Neural progenitor cell (in vitro differentiated cells): ENCODE measurements at regions not wholly inside any gene's neighbourhood (a gene's known extent, or its start where the extent isn't known, plus 50 kb on each side); places are given as distances from the start of the nearest gene placed in this dataset.
A peak's percentile ranks its signal among the peaks of the same experiment; 100 is the strongest.

ENCODE experiments used
- DNase-seq: peaks from one replicate; pipeline ENCODE4 v3.0.0-alpha.2; 2016; ENCODE audit warnings: low spot score
- H2AFZ ChIP-seq: fragments of 200-600 bp; sonication (generic); replicated peaks from 2 replicates; pipeline ENCODE4 v1.6.1; 2016; ENCODE audit warnings: antibody characterized with exemption
- H3F3A ChIP-seq: fragments of 200-600 bp; sonication (generic); 2 replicates; pipeline ENCODE4 v1.6.1; 2016; ENCODE audit warnings: antibody characterized with exemption, low read depth
- H3K27ac ChIP-seq: fragments of 200-600 bp; sonication (generic); 2 replicates; pipeline ENCODE4 v1.5.1; 2016; ENCODE audit warnings: mild to moderate bottlenecking
- H3K27me3 ChIP-seq: fragments of 200-600 bp; sonication (generic); 2 replicates; pipeline ENCODE4 v1.6.1; 2016; ENCODE audit warnings: mild to moderate bottlenecking, moderate library complexity
- H3K36me3 ChIP-seq: fragments of 200-600 bp; sonication (generic); 2 replicates; pipeline ENCODE4 v1.5.1; 2016
- H3K4me1 ChIP-seq: fragments of 200-600 bp; sonication (generic); 2 replicates; pipeline ENCODE4 v1.6.1; 2016; ENCODE audit warnings: mixed run types
- H3K4me2 ChIP-seq: fragments of 200-600 bp; sonication (generic); 2 replicates; pipeline ENCODE4 v1.6.1; 2016
- H3K4me3 ChIP-seq: fragments of 200-600 bp; sonication (generic); 2 replicates; pipeline ENCODE4 v1.5.1; 2016
- H3K79me2 ChIP-seq: fragments of 200-600 bp; sonication (generic); 2 replicates; pipeline ENCODE4 v1.6.1; 2016; ENCODE audit warnings: low read depth
- H3K9ac ChIP-seq: fragments of 200-600 bp; sonication (generic); 2 replicates; pipeline ENCODE4 v1.6.1; 2016
- H3K9me3 ChIP-seq: fragments of 200-600 bp; sonication (generic); 2 replicates; pipeline ENCODE4 v1.5.1; 2016; ENCODE audit warnings: low read depth
- H4K20me1 ChIP-seq: fragments of 200-600 bp; sonication (generic); 2 replicates; pipeline ENCODE4 v1.6.1; 2016; ENCODE audit warnings: low read depth
- H3K27ac Mint-ChIP-seq: 3 replicates; pipeline ENCODE4 v1.8.0; 2021; ENCODE audit warnings: mixed read lengths
- H3K27me3 Mint-ChIP-seq: 2 replicates; pipeline ENCODE4 v1.8.0; 2022; ENCODE audit warnings: low read depth, mild to moderate bottlenecking, inconsistent platforms, moderate library complexity, mixed read lengths; ENCODE audit not compliant: insufficient read depth
- H3K36me3 Mint-ChIP-seq: 3 replicates; pipeline ENCODE4 v1.8.0; 2021; ENCODE audit warnings: mixed read lengths
- H3K4me1 Mint-ChIP-seq: 3 replicates; pipeline ENCODE4 v1.8.0; 2021; ENCODE audit warnings: mixed read lengths
- H3K4me3 Mint-ChIP-seq: 3 replicates; pipeline ENCODE4 v1.8.0; 2021; ENCODE audit warnings: mild to moderate bottlenecking, moderate library complexity, mixed read lengths
- H3K9me3 Mint-ChIP-seq: 3 replicates; pipeline ENCODE4 v1.8.0; 2020; ENCODE audit warnings: mixed read lengths
- EZH2 ChIP-seq: fragments of 200-600 bp; sonication (generic); IDR thresholded peaks from 2 replicates; pipeline ENCODE4 v1.6.1; 2017; ENCODE audit warnings: antibody characterized with exemption, mild to moderate bottlenecking, moderate library complexity
- EZH2phosphoT487 ChIP-seq: fragments of 200-600 bp; sonication (generic); IDR thresholded peaks from 2 replicates; pipeline ENCODE4 v1.6.1; 2017; ENCODE audit warnings: antibody characterized with exemption
- TF ChIP-seq, protein P1 (sequence below): fragments of 200-600 bp; sonication (generic); IDR thresholded peaks from 2 replicates; pipeline ENCODE4 v1.5.1; 2017; ENCODE audit warnings: antibody characterized with exemption, mild to moderate bottlenecking

DNA sequence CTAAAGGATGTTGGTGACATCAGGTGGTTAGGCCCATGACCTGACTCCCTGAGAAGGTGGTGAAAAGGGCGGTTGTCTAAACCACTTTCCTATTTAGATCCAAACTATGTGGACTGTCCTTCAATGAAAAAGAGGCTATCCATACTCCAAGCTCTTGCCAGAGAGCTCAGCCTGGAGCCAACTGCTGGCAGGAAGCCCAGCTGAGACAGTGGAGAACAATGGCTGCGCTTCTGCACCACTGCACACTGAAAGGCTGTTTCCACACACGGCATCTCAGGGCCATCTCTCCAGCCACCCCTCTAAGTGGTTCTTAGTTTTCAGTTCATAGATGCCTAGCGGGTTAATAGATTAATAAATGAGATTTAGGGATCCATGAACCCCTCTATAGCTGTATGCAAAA is 488.8 kb upstream of the ZMIZ1 start:
- Mint-ChIP-seq H3K9me3 (no peaks in the 10 kb centered on the region), H3K27ac (no peak overlapping the region), H3K4me1 (peaks cover 47% of the 10 kb centered on the region), H3K4me3 (no peak overlapping the region), H3K27me3 (peaks cover 6% of the 10 kb centered on the region), H3K36me3 (no peaks in the 10 kb centered on the region)
- peak overlapping the region; percentile 62 for H3K4me2 ChIP-seq
- H3K27me3 ChIP-seq, result no peaks in the 10 kb centered on the region
- no peaks in the 10 kb centered on the region for H3K79me2 ChIP-seq
- no peaks in the 10 kb centered on the region for H3K9me3 ChIP-seq
- H4K20me1 ChIP-seq, result no peaks in the 10 kb centered on the region
- no peak overlapping the region for H3K9ac ChIP-seq
- H3K4me3 ChIP-seq, result no peak overlapping the region
- peaks cover 19% of the 10 kb centered on the region for H3K4me1 ChIP-seq
- H3F3A ChIP-seq, result no peaks in the 10 kb centered on the region
- peak; percentile 80 for DNase-seq
- no peak overlapping the region for H2AFZ ChIP-seq
- H3K36me3 ChIP-seq, result no peaks in the 10 kb centered on the region
- no peak overlapping the region for H3K27ac ChIP-seq
- TF ChIP-seq, protein P1, sequence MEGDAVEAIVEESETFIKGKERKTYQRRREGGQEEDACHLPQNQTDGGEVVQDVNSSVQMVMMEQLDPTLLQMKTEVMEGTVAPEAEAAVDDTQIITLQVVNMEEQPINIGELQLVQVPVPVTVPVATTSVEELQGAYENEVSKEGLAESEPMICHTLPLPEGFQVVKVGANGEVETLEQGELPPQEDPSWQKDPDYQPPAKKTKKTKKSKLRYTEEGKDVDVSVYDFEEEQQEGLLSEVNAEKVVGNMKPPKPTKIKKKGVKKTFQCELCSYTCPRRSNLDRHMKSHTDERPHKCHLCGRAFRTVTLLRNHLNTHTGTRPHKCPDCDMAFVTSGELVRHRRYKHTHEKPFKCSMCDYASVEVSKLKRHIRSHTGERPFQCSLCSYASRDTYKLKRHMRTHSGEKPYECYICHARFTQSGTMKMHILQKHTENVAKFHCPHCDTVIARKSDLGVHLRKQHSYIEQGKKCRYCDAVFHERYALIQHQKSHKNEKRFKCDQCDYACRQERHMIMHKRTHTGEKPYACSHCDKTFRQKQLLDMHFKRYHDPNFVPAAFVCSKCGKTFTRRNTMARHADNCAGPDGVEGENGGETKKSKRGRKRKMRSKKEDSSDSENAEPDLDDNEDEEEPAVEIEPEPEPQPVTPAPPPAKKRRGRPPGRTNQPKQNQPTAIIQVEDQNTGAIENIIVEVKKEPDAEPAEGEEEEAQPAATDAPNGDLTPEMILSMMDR, result no peak
- TF ChIP-seq EZH2 (no peak), EZH2phosphoT487 (no peak)

DNA sequence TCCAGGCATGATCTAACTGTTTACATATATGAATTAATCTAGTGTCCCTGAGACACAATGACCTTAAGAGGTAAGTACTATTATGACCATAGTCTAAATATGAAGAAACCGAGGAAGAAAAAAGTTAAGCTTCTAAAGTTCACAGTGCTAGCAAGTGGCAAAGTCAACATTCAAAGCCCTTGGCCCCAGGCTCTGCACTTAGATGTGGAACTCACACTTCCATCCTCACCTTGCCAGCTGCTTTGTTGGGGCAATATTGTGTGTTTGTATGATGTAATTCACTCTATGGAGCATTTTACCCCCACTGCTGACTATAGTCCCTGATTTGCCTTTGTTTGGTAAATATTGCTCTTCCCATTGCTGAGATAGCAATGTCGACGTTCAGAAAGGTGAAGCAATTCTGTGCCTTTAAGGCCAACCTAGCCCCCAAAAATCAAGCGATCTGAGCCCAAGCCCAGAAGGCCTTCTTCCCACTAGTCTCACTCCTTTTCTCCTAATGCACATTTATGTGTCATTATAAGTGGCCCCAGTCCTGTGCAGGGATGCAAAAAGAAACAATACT is 487.6 kb upstream of the ZMIZ1 start:
- H3K4me2 ChIP-seq, result no peak overlapping the region
- H3K4me3 Mint-ChIP-seq, result no peak overlapping the region

DNA sequence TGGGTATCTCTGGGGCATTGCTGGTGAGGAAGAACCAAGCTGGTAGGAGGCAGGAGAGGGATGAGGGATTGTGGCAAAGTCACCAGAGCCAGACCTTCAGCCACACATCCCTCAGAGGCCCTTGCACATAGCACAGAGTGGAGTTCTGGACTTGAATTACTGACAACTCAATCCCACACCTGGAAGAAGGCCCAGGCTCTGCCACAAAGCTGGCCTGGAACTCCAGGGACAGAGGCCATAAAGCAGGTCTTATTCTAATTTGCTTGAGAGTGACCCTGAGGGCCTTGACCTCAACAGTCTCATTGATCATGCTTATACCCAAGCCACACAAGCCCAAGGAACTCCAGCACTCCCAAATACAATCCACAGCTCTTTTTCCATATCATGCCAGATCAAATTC is 486.2 kb upstream of the ZMIZ1 start:
- no peak for DNase-seq
- Histone ChIP-seq H3K9ac (no peak overlapping the region), H4K20me1 (no peaks in the 10 kb centered on the region), H3K4me2 (no peak overlapping the region), H3K4me1 (peaks cover 22% of the 10 kb centered on the region), H3K36me3 (no peaks in the 10 kb centered on the region), H3K9me3 (no peaks in the 10 kb centered on the region), H3K27ac (no peak overlapping the region), H3K27me3 (no peaks in the 10 kb centered on the region), H2AFZ (no peak overlapping the region), H3K4me3 (no peak overlapping the region), H3K79me2 (no peaks in the 10 kb centered on the region), H3F3A (no peaks in the 10 kb centered on the region)
- H3K27me3 Mint-ChIP-seq, result peaks cover 6% of the 10 kb centered on the region
- H3K9me3 Mint-ChIP-seq, result no peaks in the 10 kb centered on the region
- H3K36me3 Mint-ChIP-seq, result no peaks in the 10 kb centered on the region
- no peak overlapping the region for H3K27ac Mint-ChIP-seq
- no peak overlapping the region for H3K4me3 Mint-ChIP-seq
- TF ChIP-seq EZH2 (no peak), EZH2phosphoT487 (no peak)
- TF ChIP-seq, protein P1, result no peak
- peaks cover 54% of the 10 kb centered on the region for H3K4me1 Mint-ChIP-seq

More for the DNA sequence above, 487.6 kb upstream of the ZMIZ1 start:
- Histone ChIP-seq H3K27ac (no peak overlapping the region), H3K79me2 (no peaks in the 10 kb centered on the region), H3K4me1 (peaks cover 22% of the 10 kb centered on the region), H3K9ac (no peak overlapping the region), H3F3A (no peaks in the 10 kb centered on the region), H3K9me3 (no peaks in the 10 kb centered on the region), H4K20me1 (no peaks in the 10 kb centered on the region), H3K36me3 (no peaks in the 10 kb centered on the region), H3K27me3 (no peaks in the 10 kb centered on the region), H3K4me3 (no peak overlapping the region), H2AFZ (no peak overlapping the region)
- H3K36me3 Mint-ChIP-seq, result no peaks in the 10 kb centered on the region
- H3K4me1 Mint-ChIP-seq, result peaks cover 54% of the 10 kb centered on the region
- no peak overlapping the region for H3K27ac Mint-ChIP-seq
- H3K27me3 Mint-ChIP-seq, result peaks cover 6% of the 10 kb centered on the region
- no peaks in the 10 kb centered on the region for H3K9me3 Mint-ChIP-seq
- TF ChIP-seq, protein P1, result no peak
- TF ChIP-seq EZH2, result no peak
- TF ChIP-seq EZH2phosphoT487, result no peak
- no peak for DNase-seq
